GM19372 (cell line): ENCODE measurements at regions not wholly inside any gene's neighbourhood (a gene's known extent, or its start where the extent isn't known, plus 50 kb on each side); places are given as distances from the start of the nearest gene placed in this dataset.
"Not testable (repeated sequence)": the region's sequence is repeated elsewhere in the genome, so short reads cannot be mapped to it uniquely, and the experiment has no call there.

ENCODE experiments used
- ATAC-seq: cut with Tn5 transposase; IDR thresholded peaks from one replicate; pipeline ENCODE4 v1.9.1; 2021; ENCODE audit warnings: mild to moderate bottlenecking, low read depth, moderate library complexity; ENCODE audit not compliant: unreplicated experiment

DNA sequence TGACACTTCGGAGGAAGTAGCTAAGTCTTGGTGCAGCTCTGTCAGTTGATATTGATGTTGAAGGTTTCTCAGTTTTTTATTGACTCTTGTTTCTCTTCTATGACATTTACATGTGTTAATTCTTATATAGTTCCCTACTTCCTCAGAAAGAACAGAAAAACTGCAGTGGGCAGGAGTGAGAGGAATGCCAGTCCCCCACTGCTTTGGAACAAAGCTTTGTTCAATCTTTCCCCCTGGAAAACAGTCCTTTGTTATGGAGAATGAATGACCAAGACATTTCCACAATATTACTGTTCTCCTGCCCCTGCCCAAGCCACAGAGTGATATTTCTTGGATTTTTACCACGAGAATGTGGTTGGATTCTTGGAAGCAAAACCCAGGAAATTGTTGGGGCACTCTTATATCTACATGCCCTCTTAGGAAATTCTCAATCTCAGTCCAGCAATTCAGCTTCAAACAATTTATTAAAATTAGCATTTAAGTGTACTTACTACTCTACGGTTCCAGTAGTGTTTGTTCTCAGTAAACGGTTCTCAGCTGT is 258.0 kb upstream of the KCND2 start:
- no peak for ATAC-seq

DNA sequence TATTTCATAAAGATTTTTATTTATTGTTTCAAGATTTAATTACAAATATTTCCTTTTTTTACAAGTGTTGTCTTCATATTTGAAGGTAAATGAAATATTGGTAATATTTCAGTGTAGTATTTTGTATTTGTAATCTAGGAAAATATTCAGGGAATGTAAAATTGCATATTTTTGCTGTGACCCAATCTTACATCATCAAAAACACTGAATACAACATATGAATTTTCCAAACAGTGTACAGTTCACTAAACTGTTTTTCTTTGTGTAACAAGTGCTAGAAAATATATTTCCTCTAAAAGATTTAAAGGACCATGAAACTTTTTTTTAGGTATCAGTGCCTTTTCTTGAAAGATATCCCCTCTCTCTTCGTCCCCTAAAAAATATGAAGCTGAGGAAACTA is 251.9 kb upstream of the KCND2 start:
- ATAC-seq: no peak

GRCh38 chr7:120023494-120024167 is 249.3 kb upstream of the KCND2 start:
- no peak for ATAC-seq

DNA sequence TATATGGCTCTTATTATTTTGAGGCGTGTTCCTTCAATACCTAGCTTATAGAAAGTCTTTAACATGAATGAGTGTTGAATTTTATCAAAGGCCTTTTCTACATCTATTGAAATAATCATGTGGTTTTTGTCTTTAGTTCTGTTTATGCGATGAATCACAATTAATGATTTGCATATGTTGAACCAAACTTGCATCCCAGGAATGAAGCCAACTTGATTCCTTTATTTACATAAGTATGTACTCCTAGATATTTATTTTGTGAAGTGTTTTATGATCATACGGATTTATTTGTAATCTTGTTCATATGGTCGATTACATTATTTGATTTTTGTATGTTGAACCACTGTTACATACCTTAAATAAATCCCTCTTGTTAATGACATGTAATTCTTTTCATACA is 244.3 kb upstream of the KCND2 start:
- ATAC-seq: no peak

DNA sequence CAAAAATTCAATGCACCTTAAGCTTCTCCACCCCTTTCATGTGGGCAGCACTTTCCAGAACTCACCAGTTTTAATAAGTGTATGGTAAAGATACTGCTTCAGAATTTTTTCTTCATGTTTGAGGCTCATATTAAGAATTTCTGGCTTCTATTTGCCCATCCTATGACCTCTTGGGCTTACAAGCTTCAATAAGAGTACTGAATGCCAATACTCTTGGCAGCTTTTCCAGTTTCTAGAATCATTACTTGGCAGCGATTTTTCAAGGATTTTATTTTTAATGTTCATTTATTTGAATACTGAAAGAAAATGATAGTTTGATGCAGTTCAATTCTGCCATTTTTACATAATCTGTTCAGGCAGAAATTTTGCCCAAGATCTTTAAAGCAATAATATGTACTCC is 242.1 kb upstream of the KCND2 start:
- ATAC-seq: no peak

DNA sequence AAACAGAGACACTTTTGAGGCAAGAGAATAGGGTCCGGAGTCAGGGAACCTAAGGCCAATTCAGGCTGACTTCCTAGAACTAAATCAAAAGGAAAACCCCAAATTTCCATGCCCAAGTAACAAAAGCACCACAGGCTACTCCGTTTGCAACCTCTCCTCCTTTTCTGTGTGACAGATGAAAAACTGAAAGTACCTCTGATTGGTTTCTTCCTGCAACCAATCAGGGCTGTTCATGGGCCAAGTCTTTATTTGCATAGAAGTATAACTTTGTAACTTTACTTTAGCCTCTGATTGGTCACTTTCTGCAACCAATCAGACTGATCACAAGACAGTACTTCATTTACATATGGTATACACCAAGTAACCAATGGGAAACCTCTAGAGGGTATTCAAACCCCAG is 239.9 kb upstream of the KCND2 start:
- no peak for ATAC-seq

DNA sequence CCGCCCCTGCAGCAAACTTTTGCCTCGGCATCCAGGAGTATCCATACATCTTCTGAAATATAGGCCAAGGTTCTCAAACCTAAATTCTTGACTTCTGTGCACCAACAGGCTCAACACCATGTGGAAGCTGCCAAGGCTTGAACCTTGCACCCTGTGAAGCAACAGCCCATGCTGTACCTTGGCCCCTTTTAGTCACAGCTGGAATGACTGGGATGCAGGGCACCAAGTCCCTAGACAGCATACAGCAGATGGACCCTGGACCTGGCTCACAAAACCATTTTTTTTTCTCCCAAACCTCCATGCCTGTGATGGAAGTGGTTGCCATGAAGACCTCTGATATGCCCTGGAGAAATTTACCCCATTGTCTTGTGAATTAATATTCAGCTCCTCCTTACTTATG is 233.8 kb upstream of the KCND2 start:
- no peak for ATAC-seq

GRCh38 chr7:120041798-120042197 is 231.2 kb upstream of the KCND2 start:
- no peak for ATAC-seq

DNA sequence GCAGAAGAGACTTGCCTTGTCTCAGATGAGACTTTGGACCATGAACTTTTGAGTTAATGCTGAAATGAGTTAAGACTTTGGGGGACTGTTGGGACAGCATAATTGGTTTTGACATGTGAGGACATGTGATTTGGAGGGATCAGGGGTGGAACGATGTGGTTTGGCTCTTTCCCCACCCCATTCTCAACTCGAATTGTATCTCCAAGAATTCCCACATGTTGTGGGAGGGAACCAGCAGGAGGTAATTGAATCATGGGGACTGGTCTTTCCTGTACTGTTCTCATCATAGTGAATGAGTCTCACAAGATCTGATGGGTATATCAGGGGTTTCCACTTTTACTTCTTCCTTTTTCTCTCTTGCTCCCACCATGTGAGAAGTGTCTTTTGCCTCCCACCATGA is 229.7 kb upstream of the KCND2 start:
- no peak for ATAC-seq

- ATAC-seq: no peak
These were observed 220.0 kb upstream of the KCND2 start for GRCh38 chr7:120052884-120053382.

DNA sequence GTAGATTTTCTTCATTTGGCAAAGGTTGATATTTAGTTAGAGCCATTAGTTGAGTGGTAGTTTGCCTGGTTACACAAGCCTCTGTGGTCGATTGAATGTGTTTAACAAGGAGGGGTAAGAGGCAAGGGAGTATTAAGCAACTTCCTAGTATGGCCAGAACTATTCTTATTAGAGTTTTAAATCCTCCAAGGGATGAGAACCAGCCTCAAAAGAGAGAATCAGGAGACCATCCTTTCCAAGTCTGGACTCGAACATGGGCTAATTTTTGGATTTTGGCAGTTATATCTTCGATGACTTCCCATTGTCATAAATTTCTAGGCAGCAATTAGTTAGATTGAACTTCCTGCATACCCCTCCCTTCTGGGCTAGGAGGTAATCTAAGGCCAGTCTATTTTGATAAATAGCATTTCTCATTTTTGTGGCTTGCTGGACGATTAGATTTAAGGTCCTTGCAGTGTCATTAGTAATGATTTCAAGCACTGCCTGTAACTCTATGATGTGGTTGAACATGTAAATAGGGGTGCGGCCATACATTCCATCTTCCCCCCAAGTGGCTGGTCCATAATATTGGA is 219.5 kb upstream of the KCND2 start:
- ATAC-seq: no peak

DNA sequence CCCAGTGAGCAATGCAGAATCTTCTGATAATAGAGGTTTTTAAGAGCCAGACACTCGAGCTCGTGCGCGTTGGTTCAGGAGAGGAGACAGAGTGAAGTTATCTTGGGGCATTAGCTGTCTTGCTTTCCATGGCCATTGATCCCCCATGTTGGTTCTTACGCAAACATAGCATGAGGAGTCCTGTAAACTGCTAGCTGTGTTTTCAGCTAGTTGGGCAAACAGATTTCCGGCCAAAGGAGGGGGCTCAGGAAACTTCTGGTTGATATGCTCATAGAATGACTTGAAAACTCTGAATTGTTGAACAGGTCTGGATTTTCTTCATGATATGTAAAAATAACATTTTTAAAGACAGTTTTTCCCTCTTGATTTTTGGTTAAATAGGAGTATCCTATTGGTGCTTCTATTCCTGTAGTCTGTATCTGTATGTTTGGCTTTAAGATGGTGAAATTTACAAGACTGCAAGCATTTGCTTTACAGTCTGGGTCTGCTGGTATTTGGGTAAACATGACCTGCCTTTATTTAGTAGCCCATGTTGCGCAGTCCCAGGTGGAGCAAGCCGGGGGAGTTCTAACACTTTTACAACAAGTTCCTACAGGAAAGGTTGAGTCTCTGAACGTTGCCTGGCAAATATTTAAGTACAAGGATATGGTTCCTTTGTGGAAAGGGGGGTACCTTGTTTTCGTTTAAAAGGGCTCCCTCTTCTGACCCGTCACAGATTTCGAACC is 218.4 kb upstream of the KCND2 start:
- ATAC-seq: no peak

GRCh38 chr7:120055300-120055699 is 217.7 kb upstream of the KCND2 start:
- ATAC-seq: no peak

DNA sequence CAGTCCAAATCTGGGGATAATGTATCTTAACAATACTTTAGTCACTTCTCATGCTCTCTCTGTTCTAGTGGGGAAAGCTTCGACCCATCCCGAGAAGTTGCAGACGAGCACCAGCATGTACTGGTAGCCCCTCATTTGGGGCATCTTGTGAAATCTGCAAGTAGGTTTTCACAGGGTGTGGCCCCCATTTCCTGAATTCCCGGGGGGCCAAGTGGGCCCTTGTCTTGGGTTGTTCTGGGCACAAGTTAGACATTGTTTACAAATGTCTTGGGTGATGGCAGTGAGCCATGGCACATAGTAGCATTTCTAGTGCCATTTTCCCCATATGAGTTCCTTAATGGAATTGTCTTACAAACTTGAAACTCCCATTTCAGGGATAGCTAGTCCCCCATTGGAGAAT is 216.7 kb upstream of the KCND2 start:
- ATAC-seq: no peak

DNA sequence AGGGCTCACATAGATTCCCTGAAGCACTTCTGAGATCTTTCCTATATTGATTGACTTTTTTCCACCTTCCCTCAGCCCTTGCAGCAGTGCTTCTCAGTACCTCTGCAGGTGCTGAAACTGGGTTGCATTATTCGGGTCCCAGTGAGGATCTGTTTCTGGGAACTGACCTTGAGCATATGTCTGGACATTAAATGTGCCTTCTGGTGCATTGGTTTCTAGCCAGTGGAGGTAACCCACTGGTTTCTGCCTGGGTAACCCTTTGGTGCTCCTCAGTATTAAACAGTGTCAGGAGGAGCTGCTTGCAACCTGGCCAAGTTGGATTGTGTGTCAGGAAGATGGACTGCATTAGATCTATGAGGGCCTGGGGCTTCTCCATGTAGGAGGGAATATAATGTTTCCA is 213.3 kb upstream of the KCND2 start:
- ATAC-seq: no peak

DNA sequence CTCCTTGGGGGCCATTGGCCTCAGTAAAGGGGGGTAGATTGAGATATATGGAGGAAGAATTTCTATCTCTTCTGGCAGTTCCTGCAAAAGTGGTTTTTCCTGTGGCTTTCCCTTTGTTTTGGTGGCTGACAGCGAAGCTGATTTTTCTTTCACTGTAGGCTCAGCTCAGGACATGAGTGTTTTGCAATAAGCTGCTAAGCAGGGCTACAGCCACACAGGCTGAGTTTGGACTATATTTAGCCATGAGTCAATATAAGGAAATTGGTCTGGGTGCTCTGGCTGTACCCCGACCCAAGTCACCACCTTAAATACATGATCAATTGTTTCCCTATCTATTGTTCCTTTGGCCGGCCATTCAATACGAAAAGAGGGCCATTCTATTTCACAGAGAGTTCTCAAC is 212.7 kb upstream of the KCND2 start:
- no peak for ATAC-seq

GRCh38 chr7:120060875-120061274 is 212.1 kb upstream of the KCND2 start:
- no peak for ATAC-seq

DNA sequence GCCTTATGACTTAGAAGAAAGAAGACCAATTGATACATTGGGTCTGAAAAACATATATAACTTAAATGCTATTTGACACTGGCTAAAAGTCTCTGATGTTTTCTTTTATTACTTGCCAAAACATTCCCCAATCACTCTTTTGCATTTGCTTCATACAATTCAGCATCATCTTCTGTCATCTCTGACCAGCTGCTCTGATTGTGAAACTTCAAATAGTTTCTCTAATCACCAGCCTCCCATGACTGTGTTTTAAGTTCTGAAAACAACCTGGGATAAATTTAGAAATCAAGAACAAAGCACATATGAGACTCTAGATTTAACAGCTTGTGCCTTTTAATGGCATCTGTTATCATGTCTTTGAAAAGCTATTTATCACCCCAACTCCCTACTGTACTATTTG is 208.4 kb upstream of the KCND2 start:
- ATAC-seq: peak; percentile 89

DNA sequence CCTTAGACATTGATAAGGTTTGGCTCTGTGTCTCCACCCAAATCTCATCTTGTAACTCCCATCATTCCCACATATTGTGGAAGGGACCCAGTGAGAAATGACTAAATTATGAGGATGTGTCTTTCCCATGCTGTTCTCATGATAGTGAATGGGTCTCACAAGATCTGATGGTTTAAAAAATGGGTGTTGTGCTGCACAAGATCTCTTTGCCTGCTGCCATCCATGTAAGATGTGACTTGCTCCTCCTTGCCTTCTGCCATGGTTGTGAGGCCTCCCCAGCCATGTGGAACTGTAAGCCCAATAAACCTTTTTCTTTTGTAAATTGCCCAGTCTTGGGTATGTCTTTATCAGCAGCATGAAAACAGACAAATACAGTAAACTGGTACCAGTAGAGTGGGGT is 206.1 kb upstream of the KCND2 start:
- not testable (repeated sequence) for ATAC-seq

DNA sequence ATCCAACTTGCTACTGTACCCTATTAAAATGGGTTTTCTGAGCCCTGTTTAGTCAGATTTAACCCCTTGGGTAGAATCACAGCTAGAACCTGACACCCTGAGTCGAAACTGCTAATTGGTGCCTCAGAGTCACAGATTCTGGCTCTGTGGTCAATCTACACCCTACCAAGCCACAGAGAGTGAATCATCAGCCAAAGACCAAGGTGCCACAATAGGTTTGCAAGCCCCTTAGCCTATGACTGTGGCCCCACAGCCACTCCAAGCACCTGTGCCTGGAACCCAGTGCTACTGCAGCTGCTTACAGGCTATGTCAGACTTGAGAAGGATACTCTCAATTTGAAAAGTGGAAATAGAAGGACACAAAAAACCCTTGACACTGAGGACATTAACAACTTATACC is 202.8 kb upstream of the KCND2 start:
- no peak for ATAC-seq

DNA sequence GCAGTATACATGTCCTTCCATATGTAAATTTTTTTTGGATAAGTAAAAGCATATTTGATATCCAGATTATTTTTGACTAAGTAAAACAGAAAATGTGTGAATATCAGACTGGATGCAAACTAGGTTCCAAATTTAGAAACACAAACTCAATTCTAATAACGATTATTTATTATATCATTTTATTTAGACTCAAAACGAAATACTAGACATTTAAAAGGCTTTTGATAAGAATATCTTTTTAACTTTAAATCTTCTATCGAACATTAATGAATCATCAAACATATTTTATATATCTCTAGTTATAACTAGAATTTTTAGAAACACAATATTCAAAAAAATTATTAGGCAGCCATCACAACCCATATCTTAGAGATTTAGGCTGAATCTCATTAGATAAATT is 195.2 kb upstream of the KCND2 start:
- ATAC-seq: no peak

GRCh38 chr7:120079022-120079421 is 194.0 kb upstream of the KCND2 start:
- ATAC-seq: no peak
